ENCODE measurements at regions not wholly inside any gene's neighbourhood (a gene's known extent, or its start where the extent isn't known, plus 50 kb on each side); places are given as distances from the start of the nearest gene placed in this dataset.

DNA sequence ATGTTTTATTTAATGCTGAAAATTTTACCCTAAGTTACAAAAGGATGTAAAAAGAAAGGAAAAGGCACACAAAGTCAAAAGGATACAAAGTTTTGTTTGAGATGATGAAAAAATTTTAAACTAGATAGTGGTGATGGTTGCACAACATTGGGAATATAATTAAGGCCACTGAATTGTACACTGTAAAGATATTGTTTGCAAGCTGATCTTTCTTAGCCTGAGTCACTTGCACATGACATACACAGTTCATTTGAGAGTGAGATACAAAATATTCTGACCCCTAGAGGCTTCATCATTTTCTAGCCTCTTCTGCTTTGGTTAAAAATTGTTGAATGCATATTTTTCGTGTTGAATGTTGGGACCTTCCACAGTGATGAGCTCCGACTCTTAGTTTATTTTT, 462.6 kb downstream of the HDGFL1 start:
- no peaks in the 10 kb centered on the region for H3K27me3 ChIP-seq (ENCODE audit: control insufficient read depth in 2 of 2, insufficient read depth in 1 of 2, low read length in 1 of 2)
- 98% methylated on average over 2 of the region's 2 CpGs for WGBS
- no peak overlapping the region for H3K4me3 ChIP-seq (ENCODE audit: low read length in 2 of 2)
- DNase-seq (ENCODE audit: low read depth in 6 of 9, low spot score in 9 of 9), result no peak
- H3K27ac ChIP-seq (ENCODE audit: low read depth in 1 of 2, low read length in 1 of 2), result no peak overlapping the region
- peaks cover 2 to 13% of the 10 kb centered on the region in 2 donors for H3K4me1 ChIP-seq (ENCODE audit: control insufficient read depth in 2 of 2, insufficient read depth in 2 of 2, low read length in 2 of 2)
- H3K36me3 ChIP-seq (ENCODE audit: control insufficient read depth in 2 of 2, insufficient read depth in 2 of 2, low read length in 1 of 2), result no peaks in the 10 kb centered on the region
- peaks cover 0 to 3% of the 10 kb centered on the region in 2 donors for H3K9me3 ChIP-seq (ENCODE audit: control insufficient read depth in 2 of 2, insufficient read depth in 1 of 2, low read length in 1 of 2)

DNA sequence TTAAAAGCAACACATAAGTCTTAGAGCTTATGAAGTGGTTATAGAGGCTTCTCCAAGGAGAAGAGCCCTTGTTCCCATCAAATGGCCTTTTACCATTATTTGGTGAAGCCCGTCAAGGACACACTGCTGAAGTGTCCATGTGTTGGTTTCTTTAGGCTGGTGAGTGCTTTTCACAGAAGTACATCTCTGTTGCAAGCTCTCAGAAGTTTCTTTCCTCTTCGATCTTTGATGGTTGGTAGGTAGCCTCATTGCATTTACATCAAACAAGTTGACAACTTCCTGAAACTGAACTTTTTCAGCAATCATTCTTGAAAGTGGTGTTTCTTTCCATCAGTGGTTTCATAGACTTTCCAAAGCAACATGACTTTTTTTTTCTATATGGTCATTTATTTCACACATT, 465.6 kb downstream of the HDGFL1 start:
- Histone ChIP-seq H3K36me3 (ENCODE audit: control insufficient read depth in 2 of 2, insufficient read depth in 2 of 2, low read length in 1 of 2) (no peaks in the 10 kb centered on the region), H3K9me3 (ENCODE audit: control insufficient read depth in 2 of 2, insufficient read depth in 1 of 2, low read length in 1 of 2) (peaks cover 0 to 3% of the 10 kb centered on the region in 2 donors), H3K27ac (ENCODE audit: low read depth in 1 of 2, low read length in 1 of 2) (peak overlapping the region in 1 of 2 donors; percentile 38), H3K4me3 (ENCODE audit: low read length in 2 of 2) (no peak overlapping the region), H3K27me3 (ENCODE audit: control insufficient read depth in 2 of 2, insufficient read depth in 1 of 2, low read length in 1 of 2) (no peaks in the 10 kb centered on the region), H3K4me1 (ENCODE audit: control insufficient read depth in 2 of 2, insufficient read depth in 2 of 2, low read length in 2 of 2) (peaks cover 2 to 13% of the 10 kb centered on the region in 2 donors)
- WGBS, result 70% methylated on average over 2 of the region's 2 CpGs
- DNase-seq (ENCODE audit: low read depth in 6 of 9, low spot score in 9 of 9), result peak in 7 of 9 donors; percentile 18 to 67 (median 29)

DNA sequence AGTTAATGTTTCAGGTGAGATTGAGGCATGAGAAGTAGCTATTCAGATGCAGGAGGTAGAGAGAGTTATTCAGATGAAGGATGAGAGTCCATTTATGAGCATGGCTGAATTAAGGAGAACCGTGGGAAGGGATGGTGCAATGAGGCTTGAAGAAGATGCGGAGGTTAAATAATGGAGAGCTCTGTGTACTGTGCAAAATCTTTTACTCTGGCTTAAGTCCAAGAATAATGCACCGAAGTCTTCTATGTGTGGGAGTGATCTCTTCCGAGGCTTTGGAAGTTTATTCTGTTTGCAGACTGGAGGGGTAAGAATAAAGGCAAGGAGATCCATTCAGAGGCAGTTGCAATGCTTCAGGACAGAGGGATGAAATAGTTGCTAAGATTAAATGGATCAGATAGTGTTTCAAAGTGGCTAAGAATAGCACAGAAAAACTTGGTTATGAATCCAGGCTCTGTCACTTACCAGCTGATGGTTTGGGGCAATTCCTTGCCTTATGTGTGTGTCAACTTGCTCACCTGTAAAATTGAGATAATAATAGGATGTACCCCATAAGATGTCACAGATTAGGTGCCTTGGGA, 467.1 kb downstream of the HDGFL1 start:
- H3K4me1 ChIP-seq (ENCODE audit: control insufficient read depth in 2 of 2, insufficient read depth in 2 of 2, low read length in 2 of 2), result peaks cover 2 to 13% of the 10 kb centered on the region in 2 donors
- H3K27me3 ChIP-seq (ENCODE audit: control insufficient read depth in 2 of 2, insufficient read depth in 1 of 2, low read length in 1 of 2), result no peaks in the 10 kb centered on the region
- WGBS, result 96% methylated on average over 4 of the region's 4 CpGs

DNA sequence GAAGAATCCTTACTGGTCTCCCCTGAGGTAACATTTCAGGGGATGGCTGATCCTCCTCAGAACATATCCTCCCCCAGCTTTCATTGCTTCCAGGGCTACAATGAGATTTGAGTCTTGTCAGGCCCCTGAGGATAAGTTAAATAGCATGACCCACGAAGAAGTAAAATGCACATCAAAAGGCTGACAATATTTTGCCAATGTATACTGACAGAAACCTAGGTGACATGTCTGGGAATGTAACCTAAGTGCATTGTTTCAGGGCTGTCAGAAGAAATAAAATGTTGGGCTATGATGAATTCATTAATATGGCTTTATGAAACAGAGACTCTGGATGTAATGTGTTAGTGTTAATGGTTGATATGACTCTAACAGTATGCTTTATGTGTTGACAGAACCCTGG, 471.5 kb downstream of the HDGFL1 start:
- Histone ChIP-seq H3K36me3 (ENCODE audit: control insufficient read depth in 2 of 2, insufficient read depth in 2 of 2, low read length in 1 of 2) (no peaks in the 10 kb centered on the region), H3K4me3 (ENCODE audit: low read length in 2 of 2) (no peak overlapping the region), H3K27ac (ENCODE audit: low read depth in 1 of 2, low read length in 1 of 2) (no peak overlapping the region), H3K4me1 (ENCODE audit: control insufficient read depth in 2 of 2, insufficient read depth in 2 of 2, low read length in 2 of 2) (peaks cover 0 to under 1% of the 10 kb centered on the region in 2 donors), H3K9me3 (ENCODE audit: control insufficient read depth in 2 of 2, insufficient read depth in 1 of 2, low read length in 1 of 2) (no peaks in the 10 kb centered on the region), H3K27me3 (ENCODE audit: control insufficient read depth in 2 of 2, insufficient read depth in 1 of 2, low read length in 1 of 2) (no peaks in the 10 kb centered on the region)
- 90% methylated on average over 1 of the region's 1 CpG for WGBS
- no peak for DNase-seq (ENCODE audit: low read depth in 6 of 9, low spot score in 9 of 9)

More for the DNA sequence above, 467.1 kb downstream of the HDGFL1 start:
- no peak overlapping the region for H3K27ac ChIP-seq (ENCODE audit: low read depth in 1 of 2, low read length in 1 of 2)
- H3K9me3 ChIP-seq (ENCODE audit: control insufficient read depth in 2 of 2, insufficient read depth in 1 of 2, low read length in 1 of 2), result peaks cover 0 to 3% of the 10 kb centered on the region in 2 donors
- no peak overlapping the region for H3K4me3 ChIP-seq (ENCODE audit: low read length in 2 of 2)
- DNase-seq (ENCODE audit: low read depth in 6 of 9, low spot score in 9 of 9), result no peak
- H3K36me3 ChIP-seq (ENCODE audit: control insufficient read depth in 2 of 2, insufficient read depth in 2 of 2, low read length in 1 of 2), result no peaks in the 10 kb centered on the region

DNA sequence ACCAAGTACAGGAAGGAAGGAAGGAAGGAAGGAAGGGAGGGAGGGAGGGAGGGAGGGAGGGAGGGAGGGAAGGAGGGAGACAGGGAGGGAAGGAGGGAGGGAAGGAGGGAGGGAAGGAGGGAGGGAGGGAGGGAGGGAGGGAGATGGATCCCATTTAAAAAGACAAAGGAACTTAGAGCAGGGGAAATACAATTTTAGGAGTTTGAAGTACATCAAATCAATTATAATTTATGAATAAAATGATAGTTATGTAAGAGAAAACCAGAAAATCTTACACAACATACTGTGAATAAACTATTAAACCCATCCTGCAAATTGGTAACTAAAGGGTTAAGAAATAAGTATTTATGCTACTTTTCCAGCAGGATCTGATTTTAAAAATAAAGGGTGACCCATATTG, 475.9 kb downstream of the HDGFL1 start:
- no peak overlapping the region for H3K27ac ChIP-seq (ENCODE audit: low read depth in 1 of 2, low read length in 1 of 2)
- DNase-seq (ENCODE audit: low read depth in 6 of 9, low spot score in 9 of 9), result no peak
- no peaks in the 10 kb centered on the region for H3K27me3 ChIP-seq (ENCODE audit: control insufficient read depth in 2 of 2, insufficient read depth in 1 of 2, low read length in 1 of 2)
- H3K36me3 ChIP-seq (ENCODE audit: control insufficient read depth in 2 of 2, insufficient read depth in 2 of 2, low read length in 1 of 2), result no peaks in the 10 kb centered on the region
- H3K4me3 ChIP-seq (ENCODE audit: low read length in 2 of 2), result no peak overlapping the region
- no peaks in the 10 kb centered on the region for H3K4me1 ChIP-seq (ENCODE audit: control insufficient read depth in 2 of 2, insufficient read depth in 2 of 2, low read length in 2 of 2)
- no peaks in the 10 kb centered on the region for H3K9me3 ChIP-seq (ENCODE audit: control insufficient read depth in 2 of 2, insufficient read depth in 1 of 2, low read length in 1 of 2)

DNA sequence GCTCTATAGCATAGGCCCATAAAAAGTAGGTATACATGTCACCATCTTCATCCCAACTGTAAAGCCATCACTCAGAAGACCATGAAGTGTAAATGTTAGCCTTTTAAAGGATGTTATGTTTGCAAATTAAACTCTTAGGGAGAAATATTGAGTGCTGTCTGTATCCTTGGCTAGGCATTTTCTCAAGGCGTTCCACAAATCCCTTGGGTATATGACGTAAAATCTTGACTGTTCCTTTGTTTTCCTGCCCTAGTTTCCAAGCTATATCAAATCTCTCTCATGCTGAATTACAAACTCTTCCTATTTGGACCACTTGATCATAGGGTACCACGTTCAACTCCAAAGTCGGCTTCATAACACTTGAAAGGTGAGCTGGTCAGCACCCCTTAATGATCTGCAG, 486.2 kb downstream of the HDGFL1 start:
- H3K27me3 ChIP-seq (ENCODE audit: control insufficient read depth in 2 of 2, insufficient read depth in 1 of 2, low read length in 1 of 2), result no peaks in the 10 kb centered on the region
- no peaks in the 10 kb centered on the region for H3K36me3 ChIP-seq (ENCODE audit: control insufficient read depth in 2 of 2, insufficient read depth in 2 of 2, low read length in 1 of 2)
- no peaks in the 10 kb centered on the region for H3K4me1 ChIP-seq (ENCODE audit: control insufficient read depth in 2 of 2, insufficient read depth in 2 of 2, low read length in 2 of 2)
- H3K4me3 ChIP-seq (ENCODE audit: low read length in 2 of 2), result no peak overlapping the region
- DNase-seq (ENCODE audit: low read depth in 6 of 9, low spot score in 9 of 9), result no peak
- no peak overlapping the region for H3K27ac ChIP-seq (ENCODE audit: low read depth in 1 of 2, low read length in 1 of 2)
- WGBS, result 97% methylated on average over 4 of the region's 4 CpGs
- peaks cover 0 to 6% of the 10 kb centered on the region in 2 donors for H3K9me3 ChIP-seq (ENCODE audit: control insufficient read depth in 2 of 2, insufficient read depth in 1 of 2, low read length in 1 of 2)

DNA sequence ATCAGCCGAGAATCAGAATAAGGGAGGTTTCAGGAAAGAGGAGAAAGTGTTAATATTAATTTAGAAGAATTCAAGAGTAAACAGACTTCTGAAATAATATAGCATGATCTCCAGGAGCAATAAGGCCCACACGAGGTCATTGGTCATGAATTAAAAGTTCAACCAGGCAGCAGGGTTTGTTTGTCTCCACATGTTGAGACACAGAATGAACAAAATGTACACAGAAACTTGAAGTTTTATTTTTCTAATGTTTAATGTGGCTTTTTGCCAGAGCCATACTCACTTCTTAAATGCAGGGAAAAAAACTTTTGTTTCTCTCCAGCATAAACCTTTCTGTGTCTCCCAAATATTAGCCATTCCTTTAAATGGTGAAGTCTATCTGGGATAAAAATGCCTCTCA, 504.5 kb downstream of the HDGFL1 start:
- DNase-seq (ENCODE audit: low read depth in 6 of 9, low spot score in 9 of 9), result no peak
- no peaks in the 10 kb centered on the region for H3K9me3 ChIP-seq (ENCODE audit: control insufficient read depth in 2 of 2, insufficient read depth in 1 of 2, low read length in 1 of 2)
- no peaks in the 10 kb centered on the region for H3K4me1 ChIP-seq (ENCODE audit: control insufficient read depth in 2 of 2, insufficient read depth in 2 of 2, low read length in 2 of 2)
- 95% methylated on average over 2 of the region's 2 CpGs for WGBS
- H3K36me3 ChIP-seq (ENCODE audit: control insufficient read depth in 2 of 2, insufficient read depth in 2 of 2, low read length in 1 of 2), result no peaks in the 10 kb centered on the region
- H3K27me3 ChIP-seq (ENCODE audit: control insufficient read depth in 2 of 2, insufficient read depth in 1 of 2, low read length in 1 of 2), result no peaks in the 10 kb centered on the region
- H3K27ac ChIP-seq (ENCODE audit: low read depth in 1 of 2, low read length in 1 of 2), result no peak overlapping the region
- H3K4me3 ChIP-seq (ENCODE audit: low read length in 2 of 2), result no peak overlapping the region

DNA sequence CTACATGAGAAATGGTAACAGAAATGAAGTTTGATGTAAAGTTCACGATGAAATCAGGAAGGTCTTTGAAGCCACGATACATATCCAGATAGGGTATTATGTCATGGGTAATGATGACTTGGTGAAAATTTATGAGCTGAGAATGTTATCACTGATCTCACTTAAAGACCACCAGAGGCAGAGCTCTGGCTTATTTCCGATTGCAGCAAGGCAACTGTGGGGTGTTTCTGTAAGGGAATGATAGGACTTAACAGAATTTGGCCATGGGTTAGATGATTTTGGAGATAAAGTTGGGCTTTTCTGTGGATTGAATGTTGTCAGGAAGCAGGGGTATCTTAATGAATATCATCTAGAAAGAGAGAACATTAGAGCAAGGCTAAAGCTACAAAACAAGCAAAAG, 508.4 kb downstream of the HDGFL1 start:
- H3K27me3 ChIP-seq (ENCODE audit: control insufficient read depth in 2 of 2, insufficient read depth in 1 of 2, low read length in 1 of 2), result no peaks in the 10 kb centered on the region
- no peaks in the 10 kb centered on the region for H3K9me3 ChIP-seq (ENCODE audit: control insufficient read depth in 2 of 2, insufficient read depth in 1 of 2, low read length in 1 of 2)
- 99% methylated on average over 3 of the region's 3 CpGs for WGBS
- H3K4me3 ChIP-seq (ENCODE audit: low read length in 2 of 2), result no peak overlapping the region
- H3K27ac ChIP-seq (ENCODE audit: low read depth in 1 of 2, low read length in 1 of 2), result no peak overlapping the region
- H3K36me3 ChIP-seq (ENCODE audit: control insufficient read depth in 2 of 2, insufficient read depth in 2 of 2, low read length in 1 of 2), result no peaks in the 10 kb centered on the region
- no peak for DNase-seq (ENCODE audit: low read depth in 6 of 9, low spot score in 9 of 9)
- H3K4me1 ChIP-seq (ENCODE audit: control insufficient read depth in 2 of 2, insufficient read depth in 2 of 2, low read length in 2 of 2), result no peaks in the 10 kb centered on the region

DNA sequence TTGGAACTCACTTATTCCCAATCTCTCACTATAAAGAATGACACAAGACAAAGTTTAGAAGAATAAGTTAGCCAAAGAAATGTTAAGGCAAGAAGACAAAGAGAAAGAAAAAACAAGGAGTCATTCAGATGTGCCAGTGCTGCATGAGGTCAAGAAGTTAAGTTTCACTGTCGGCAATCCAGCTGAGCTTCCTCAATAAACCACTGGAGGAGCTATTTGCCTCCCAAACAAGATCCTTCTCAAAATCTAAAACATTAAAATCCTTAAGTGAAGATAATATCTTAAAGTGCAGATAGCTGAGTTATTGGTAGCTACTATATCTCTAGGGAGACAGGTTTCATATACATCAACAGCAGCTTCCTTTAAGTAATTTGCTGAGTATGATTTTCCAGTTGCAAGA, 512.3 kb downstream of the HDGFL1 start:
- Histone ChIP-seq H3K4me1 (ENCODE audit: control insufficient read depth in 2 of 2, insufficient read depth in 2 of 2, low read length in 2 of 2) (no peaks in the 10 kb centered on the region), H3K27ac (ENCODE audit: low read depth in 1 of 2, low read length in 1 of 2) (no peak overlapping the region), H3K36me3 (ENCODE audit: control insufficient read depth in 2 of 2, insufficient read depth in 2 of 2, low read length in 1 of 2) (no peaks in the 10 kb centered on the region), H3K9me3 (ENCODE audit: control insufficient read depth in 2 of 2, insufficient read depth in 1 of 2, low read length in 1 of 2) (no peaks in the 10 kb centered on the region), H3K27me3 (ENCODE audit: control insufficient read depth in 2 of 2, insufficient read depth in 1 of 2, low read length in 1 of 2) (no peaks in the 10 kb centered on the region), H3K4me3 (ENCODE audit: low read length in 2 of 2) (no peak overlapping the region)
- DNase-seq (ENCODE audit: low read depth in 6 of 9, low spot score in 9 of 9), result no peak
- WGBS, result 96% methylated on average over 1 of the region's 1 CpG

DNA sequence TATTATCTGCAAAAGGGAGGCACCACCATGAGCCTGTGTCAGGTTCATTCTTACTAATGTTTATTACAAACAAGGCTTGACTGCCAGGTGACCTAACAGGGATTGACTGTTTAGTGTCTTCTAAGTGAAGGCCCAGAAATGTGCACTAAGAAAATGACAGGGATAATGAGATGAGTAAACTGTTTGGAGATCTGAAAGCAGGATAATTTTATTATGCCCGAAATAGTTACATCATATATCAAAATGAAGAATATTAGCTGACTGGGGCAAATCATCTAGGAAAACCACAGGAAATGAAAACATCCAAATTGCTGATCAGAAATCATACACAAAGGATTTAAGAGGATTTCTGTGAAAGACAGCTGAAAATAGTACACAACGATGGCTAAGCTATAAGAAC, 516.7 kb downstream of the HDGFL1 start:
- Histone ChIP-seq H3K9me3 (ENCODE audit: control insufficient read depth in 2 of 2, insufficient read depth in 1 of 2, low read length in 1 of 2) (no peaks in the 10 kb centered on the region), H3K4me1 (ENCODE audit: control insufficient read depth in 2 of 2, insufficient read depth in 2 of 2, low read length in 2 of 2) (no peaks in the 10 kb centered on the region), H3K27me3 (ENCODE audit: control insufficient read depth in 2 of 2, insufficient read depth in 1 of 2, low read length in 1 of 2) (no peaks in the 10 kb centered on the region), H3K4me3 (ENCODE audit: low read length in 2 of 2) (no peak overlapping the region), H3K27ac (ENCODE audit: low read depth in 1 of 2, low read length in 1 of 2) (no peak overlapping the region), H3K36me3 (ENCODE audit: control insufficient read depth in 2 of 2, insufficient read depth in 2 of 2, low read length in 1 of 2) (no peaks in the 10 kb centered on the region)
- no peak for DNase-seq (ENCODE audit: low read depth in 6 of 9, low spot score in 9 of 9)
- WGBS, result 94% methylated on average over 2 of the region's 2 CpGs
